Keratinocyte (primary cell): ENCODE measurements at regions not wholly inside any gene's neighbourhood (a gene's known extent, or its start where the extent isn't known, plus 50 kb on each side); places are given as distances from the start of the nearest gene placed in this dataset.

Experiments used
- DNase-seq: peaks from one replicate; pipeline ENCODE4 v3.0.0-alpha.2; 2011; ENCODE audit warnings: low read depth, missing footprints, low spot score
- FAIRE-seq: peaks from 2 replicates; lab custom pipeline; 2011; peaks lifted over from hg19 to GRCh38; lab: Jason Lieb, UNC
- H2AFZ ChIP-seq: 2 replicates; pipeline ENCODE4 v1.6.0; 2012; ENCODE audit warnings: low read length, control low read depth, inconsistent platforms; ENCODE audit not compliant: control insufficient read depth
- H3K27ac ChIP-seq: 2 replicates; pipeline ENCODE4 v1.5.1; 2011; ENCODE audit warnings: low read length; ENCODE audit not compliant: control insufficient read depth, insufficient read depth
- H3K27me3 ChIP-seq: 3 replicates; pipeline ENCODE4 v1.6.0; 2011; ENCODE audit warnings: low read length; ENCODE audit not compliant: control insufficient read depth, insufficient read depth; ENCODE audit errors: extremely low read depth
- H3K36me3 ChIP-seq, 2 experiments: 2 replicates in 1 of 2; 3 replicates in 1 of 2; pipeline ENCODE4 v1.5.1; 2011; ENCODE audit warnings: low read length in 2 of 2, mild to moderate bottlenecking in 1 of 2; ENCODE audit not compliant: control insufficient read depth in 2 of 2, insufficient read depth in 2 of 2; ENCODE audit errors: extremely low read depth in 1 of 2
- H3K4me1 ChIP-seq: 3 replicates; pipeline ENCODE4 v1.5.1; 2011; ENCODE audit warnings: low read length; ENCODE audit not compliant: control insufficient read depth, insufficient read depth; ENCODE audit errors: extremely low read depth
- H3K4me2 ChIP-seq: 3 replicates; pipeline ENCODE4 v1.6.0; 2011; ENCODE audit warnings: low read depth, low read length; ENCODE audit not compliant: control insufficient read depth, insufficient read depth; ENCODE audit errors: extremely low read depth
- H3K4me3 ChIP-seq, 3 experiments: fragments of 200-600 bp in 1 of 3; sonication (generic) in 1 of 3; 2 replicates in 2 of 3; 3 replicates in 1 of 3; pipeline ENCODE4 v1.5.1; 2011 to 2016; ENCODE audit warnings: low read length in 3 of 3, mild to moderate bottlenecking in 3 of 3, control low read depth in 2 of 3, inconsistent platforms in 1 of 3, low read depth in 1 of 3, mixed read lengths in 1 of 3, mixed run types in 1 of 3, moderate library complexity in 1 of 3; ENCODE audit not compliant: control insufficient read depth in 2 of 3, insufficient read depth in 2 of 3; ENCODE audit errors: extremely low read depth in 1 of 3
- H3K79me2 ChIP-seq: 2 replicates; pipeline ENCODE4 v1.6.0; 2012; ENCODE audit warnings: low read length; ENCODE audit not compliant: control insufficient read depth, insufficient read depth
- H3K9ac ChIP-seq: 3 replicates; pipeline ENCODE4 v1.6.0; 2011; ENCODE audit warnings: low read length; ENCODE audit not compliant: control insufficient read depth, insufficient read depth; ENCODE audit errors: extremely low read depth
- H3K9me1 ChIP-seq: 3 replicates; pipeline ENCODE4 v1.6.0; 2011; ENCODE audit warnings: low read length; ENCODE audit not compliant: control insufficient read depth, insufficient read depth; ENCODE audit errors: extremely low read depth
- H3K9me3 ChIP-seq: 2 replicates; pipeline ENCODE4 v1.5.1; 2012; ENCODE audit warnings: low read depth, low read length; ENCODE audit not compliant: control insufficient read depth
- H4K20me1 ChIP-seq: 3 replicates; pipeline ENCODE4 v1.6.0; 2011; ENCODE audit warnings: low read length; ENCODE audit not compliant: control insufficient read depth, insufficient read depth; ENCODE audit errors: extremely low read depth
- EZH2 ChIP-seq: IDR thresholded peaks from one replicate; pipeline ENCODE4 v1.6.1; 2012; ENCODE audit warnings: inconsistent platforms, mild to moderate bottlenecking, low read length, moderate library complexity
- dilution Hi-C: fragments of 300-500 bp; cut with MboI; formaldehyde crosslinking; loops from one replicate; pipeline ENCODE4 v1.7.0; 2020; ENCODE audit warnings: low sequenced_read_pairs; ENCODE audit not compliant: extremely low pct_ligation_motif_present
- TF ChIP-seq, protein P1 (sequence below), 3 experiments: IDR thresholded peaks in 1 of 3; conservative IDR thresholded peaks in 1 of 3; optimal IDR thresholded peaks in 1 of 3; 2 replicates in 2 of 3; 3 replicates in 1 of 3; pipeline versions ENCODE3 to v1.5.1; 2011; ENCODE audit warnings: low read length in 3 of 3, mild to moderate bottlenecking in 3 of 3, moderate library complexity in 2 of 3, control low read depth in 1 of 3, inconsistent platforms in 1 of 3; ENCODE audit not compliant: insufficient read depth in 2 of 3; ENCODE audit errors: extremely low read depth in 1 of 3

DNA sequence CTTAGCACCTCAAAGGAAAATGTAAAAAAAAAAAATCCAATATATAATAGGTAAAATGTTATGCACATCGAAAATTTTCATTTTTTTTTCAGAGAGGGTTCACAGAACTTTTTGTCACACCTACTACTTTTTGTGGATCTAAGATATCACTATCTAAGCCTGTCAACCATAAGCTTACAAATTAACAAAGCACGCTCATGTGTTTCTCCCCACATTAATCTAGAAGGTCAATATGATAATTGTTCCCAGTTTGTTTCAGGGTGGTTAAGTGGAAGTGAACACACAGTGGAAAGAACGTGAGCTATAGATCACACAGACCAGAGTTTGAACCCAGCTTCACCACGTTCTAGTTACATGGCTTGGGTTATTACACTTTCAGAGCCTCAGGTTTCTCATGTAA lies 78.6 kb upstream of the ROBO2 start:
- H3K79me2 ChIP-seq: no peaks in the 10 kb centered on the region
- H3K36me3 ChIP-seq: no peaks in the 10 kb centered on the region
- H2AFZ ChIP-seq: no peak overlapping the region
- FAIRE-seq (no peak), DNase-seq (no peak)
- no peaks in the 10 kb centered on the region for H3K9me1 ChIP-seq
- H3K9ac ChIP-seq: no peak overlapping the region
- H3K4me2 ChIP-seq: no peak overlapping the region
- no peaks in the 10 kb centered on the region for H3K9me3 ChIP-seq
- TF ChIP-seq, protein P1, sequence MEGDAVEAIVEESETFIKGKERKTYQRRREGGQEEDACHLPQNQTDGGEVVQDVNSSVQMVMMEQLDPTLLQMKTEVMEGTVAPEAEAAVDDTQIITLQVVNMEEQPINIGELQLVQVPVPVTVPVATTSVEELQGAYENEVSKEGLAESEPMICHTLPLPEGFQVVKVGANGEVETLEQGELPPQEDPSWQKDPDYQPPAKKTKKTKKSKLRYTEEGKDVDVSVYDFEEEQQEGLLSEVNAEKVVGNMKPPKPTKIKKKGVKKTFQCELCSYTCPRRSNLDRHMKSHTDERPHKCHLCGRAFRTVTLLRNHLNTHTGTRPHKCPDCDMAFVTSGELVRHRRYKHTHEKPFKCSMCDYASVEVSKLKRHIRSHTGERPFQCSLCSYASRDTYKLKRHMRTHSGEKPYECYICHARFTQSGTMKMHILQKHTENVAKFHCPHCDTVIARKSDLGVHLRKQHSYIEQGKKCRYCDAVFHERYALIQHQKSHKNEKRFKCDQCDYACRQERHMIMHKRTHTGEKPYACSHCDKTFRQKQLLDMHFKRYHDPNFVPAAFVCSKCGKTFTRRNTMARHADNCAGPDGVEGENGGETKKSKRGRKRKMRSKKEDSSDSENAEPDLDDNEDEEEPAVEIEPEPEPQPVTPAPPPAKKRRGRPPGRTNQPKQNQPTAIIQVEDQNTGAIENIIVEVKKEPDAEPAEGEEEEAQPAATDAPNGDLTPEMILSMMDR (optimal IDR thresholded peaks at IDR 0.05 in 1 of 3, IDR thresholded peaks at IDR 0.05 in 1 of 3, conservative IDR thresholded peaks at IDR 0.05 in 1 of 3; ENCODE audit: extremely low read depth in 1 of 3, insufficient read depth in 2 of 3, low read length in 3 of 3): no peak
- TF ChIP-seq EZH2: no peak
- H3K27ac ChIP-seq: no peak overlapping the region
- no peak overlapping the region for H3K4me3 ChIP-seq
- no peaks in the 10 kb centered on the region for H3K4me1 ChIP-seq
- dilution Hi-C loops: no loop called here
- H3K27me3 ChIP-seq: no peaks in the 10 kb centered on the region
- H4K20me1 ChIP-seq: no peaks in the 10 kb centered on the region

DNA sequence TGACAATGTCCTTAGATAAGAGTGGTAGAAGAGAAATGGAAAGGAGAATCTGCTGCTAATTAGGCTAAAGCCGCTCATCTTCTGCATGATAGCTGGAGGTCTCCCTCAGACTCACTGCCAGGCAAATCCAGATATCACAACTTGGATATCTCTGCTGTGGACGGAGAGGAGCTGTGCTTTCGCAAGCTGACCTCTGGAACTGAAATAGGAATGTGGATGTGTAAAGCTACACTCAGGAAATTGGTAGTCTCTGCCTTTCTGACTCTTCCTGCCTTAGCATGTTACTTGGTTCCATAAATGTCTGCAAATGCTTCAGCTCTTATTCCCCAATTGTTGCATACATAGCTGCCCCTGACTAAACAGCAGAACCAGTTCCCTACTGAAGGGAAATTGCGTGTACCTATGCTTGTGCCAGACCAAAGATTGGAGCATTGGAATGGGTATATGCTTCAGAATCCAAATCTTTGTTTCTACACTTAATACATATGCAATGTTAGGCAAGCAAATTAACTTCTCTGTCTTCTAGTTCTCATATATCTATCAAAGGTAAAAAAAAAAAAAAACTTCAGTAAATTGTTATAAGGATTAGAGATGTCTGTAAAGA lies 74.7 kb upstream of the ROBO2 start:
- dilution Hi-C loops: no loop called here
- H3K9me3 ChIP-seq: no peaks in the 10 kb centered on the region
- no peak overlapping the region for H3K27ac ChIP-seq
- FAIRE-seq: no peak
- no peaks in the 10 kb centered on the region for H3K9me1 ChIP-seq
- H2AFZ ChIP-seq: no peak overlapping the region
- H3K27me3 ChIP-seq: no peaks in the 10 kb centered on the region
- H3K36me3 ChIP-seq: no peaks in the 10 kb centered on the region
- no peak overlapping the region for H3K4me2 ChIP-seq
- no peak for DNase-seq
- no peak overlapping the region for H3K9ac ChIP-seq
- no peak overlapping the region for H3K4me3 ChIP-seq
- no peaks in the 10 kb centered on the region for H4K20me1 ChIP-seq
- TF ChIP-seq, protein P1 (optimal IDR thresholded peaks at IDR 0.05 in 1 of 3, IDR thresholded peaks at IDR 0.05 in 1 of 3, conservative IDR thresholded peaks at IDR 0.05 in 1 of 3; ENCODE audit: extremely low read depth in 1 of 3, insufficient read depth in 2 of 3, low read length in 3 of 3): no peak
- TF ChIP-seq EZH2: no peak
- no peaks in the 10 kb centered on the region for H3K4me1 ChIP-seq
- H3K79me2 ChIP-seq: no peaks in the 10 kb centered on the region
